ENCODE measurements at regions not wholly inside any gene's neighbourhood (a gene's known extent, or its start where the extent isn't known, plus 50 kb on each side); places are given as distances from the start of the nearest gene placed in this dataset.

DNA sequence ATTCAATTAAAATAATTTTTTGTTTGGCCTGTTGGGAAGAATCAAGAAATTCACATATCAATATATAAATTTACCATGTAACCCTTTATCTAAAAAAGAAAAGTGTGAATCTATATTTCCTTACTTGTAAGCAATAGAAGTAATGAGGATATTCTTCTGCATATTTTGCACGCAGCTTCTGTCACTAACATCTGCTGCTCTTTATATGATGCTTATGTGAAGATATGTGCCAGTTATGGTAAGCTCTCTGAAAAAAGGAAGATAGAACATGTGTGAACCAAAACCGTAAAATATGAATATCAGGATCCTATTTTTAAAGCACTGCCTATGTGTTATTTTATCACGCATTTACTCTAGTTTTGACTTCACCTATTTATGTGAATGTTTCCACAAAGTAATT lies 96.4 kb upstream of the ATP11B start:
- TF ChIP-seq, protein P1, sequence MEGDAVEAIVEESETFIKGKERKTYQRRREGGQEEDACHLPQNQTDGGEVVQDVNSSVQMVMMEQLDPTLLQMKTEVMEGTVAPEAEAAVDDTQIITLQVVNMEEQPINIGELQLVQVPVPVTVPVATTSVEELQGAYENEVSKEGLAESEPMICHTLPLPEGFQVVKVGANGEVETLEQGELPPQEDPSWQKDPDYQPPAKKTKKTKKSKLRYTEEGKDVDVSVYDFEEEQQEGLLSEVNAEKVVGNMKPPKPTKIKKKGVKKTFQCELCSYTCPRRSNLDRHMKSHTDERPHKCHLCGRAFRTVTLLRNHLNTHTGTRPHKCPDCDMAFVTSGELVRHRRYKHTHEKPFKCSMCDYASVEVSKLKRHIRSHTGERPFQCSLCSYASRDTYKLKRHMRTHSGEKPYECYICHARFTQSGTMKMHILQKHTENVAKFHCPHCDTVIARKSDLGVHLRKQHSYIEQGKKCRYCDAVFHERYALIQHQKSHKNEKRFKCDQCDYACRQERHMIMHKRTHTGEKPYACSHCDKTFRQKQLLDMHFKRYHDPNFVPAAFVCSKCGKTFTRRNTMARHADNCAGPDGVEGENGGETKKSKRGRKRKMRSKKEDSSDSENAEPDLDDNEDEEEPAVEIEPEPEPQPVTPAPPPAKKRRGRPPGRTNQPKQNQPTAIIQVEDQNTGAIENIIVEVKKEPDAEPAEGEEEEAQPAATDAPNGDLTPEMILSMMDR (conservative IDR thresholded peaks at IDR 0.05; ENCODE audit: low read depth, low read length): no peak
- no peak for TF ChIP-seq EZH2 (IDR thresholded peaks at IDR 0.05; ENCODE audit: borderline replicate concordance, low read depth, low read length, poor library complexity, severe bottlenecking)
